H9 (cell line): ENCODE measurements at regions not wholly inside any gene's neighbourhood (a gene's known extent, or its start where the extent isn't known, plus 50 kb on each side); places are given as distances from the start of the nearest gene placed in this dataset.

ENCODE experiments used
- DNase-seq: peaks from one replicate; pipeline ENCODE4 v3.0.0-alpha.2; 2017
- H2AFZ ChIP-seq: one replicate; pipeline ENCODE4 v1.6.1; 2013; ENCODE audit warnings: mild to moderate bottlenecking, low read length, control low read depth, moderate library complexity
- H2AK5ac ChIP-seq: 2 replicates; pipeline ENCODE4 v1.6.1; 2013; ENCODE audit warnings: low read length, control low read depth, mixed read lengths; ENCODE audit not compliant: insufficient read length
- H2BK120ac ChIP-seq: one replicate; pipeline ENCODE4 v1.6.1; 2013; ENCODE audit warnings: low read depth, mild to moderate bottlenecking, low read length, control low read depth, inconsistent platforms; ENCODE audit not compliant: poor library complexity, severe bottlenecking
- H2BK12ac ChIP-seq: 2 replicates; pipeline ENCODE4 v1.6.1; 2013; ENCODE audit warnings: low read length, control low read depth, mixed read lengths, low read depth; ENCODE audit not compliant: insufficient read length
- H2BK15ac ChIP-seq: 2 replicates; pipeline ENCODE4 v1.6.1; 2013; ENCODE audit warnings: low read depth, low read length, control low read depth
- H2BK20ac ChIP-seq: one replicate; pipeline ENCODE4 v1.6.1; 2013; ENCODE audit warnings: low read depth, mild to moderate bottlenecking, low read length, control low read depth, inconsistent platforms; ENCODE audit not compliant: poor library complexity, severe bottlenecking
- H2BK5ac ChIP-seq: 2 replicates; pipeline ENCODE4 v1.6.1; 2013; ENCODE audit warnings: low read length, control low read depth, mixed read lengths; ENCODE audit not compliant: insufficient read length
- H3K14ac ChIP-seq: 2 replicates; pipeline ENCODE4 v1.6.1; 2013; ENCODE audit warnings: low read length, control low read depth; ENCODE audit not compliant: insufficient read depth
- H3K18ac ChIP-seq: 2 replicates; pipeline ENCODE4 v1.6.1; 2013; ENCODE audit warnings: low read depth, mild to moderate bottlenecking, mixed read lengths, low read length, control low read depth; ENCODE audit not compliant: insufficient read length
- H3K23ac ChIP-seq: 2 replicates; pipeline ENCODE4 v1.6.1; 2013; ENCODE audit warnings: low read length, control low read depth, mixed read lengths, low read depth; ENCODE audit not compliant: insufficient read length
- H3K23me2 ChIP-seq: 2 replicates; pipeline ENCODE4 v1.6.1; 2013; ENCODE audit warnings: low read depth, mild to moderate bottlenecking, mixed read lengths, low read length, control low read depth; ENCODE audit not compliant: insufficient read length, poor library complexity, severe bottlenecking
- H3K27ac ChIP-seq: 2 replicates; pipeline ENCODE4 v1.5.1; 2013; ENCODE audit warnings: low read length, control low read depth, mixed read lengths, low read depth; ENCODE audit not compliant: insufficient read length
- H3K27me3 ChIP-seq: 2 replicates; pipeline ENCODE4 v1.6.1; 2013; ENCODE audit warnings: low read length, control low read depth, inconsistent platforms; ENCODE audit not compliant: insufficient read depth
- H3K4ac ChIP-seq: 2 replicates; pipeline ENCODE4 v1.6.1; 2013; ENCODE audit warnings: low read depth, mild to moderate bottlenecking, control low read depth, inconsistent platforms, low read length, moderate library complexity
- H3K4me1 ChIP-seq: 2 replicates; pipeline ENCODE4 v1.6.1; 2013; ENCODE audit warnings: low read length, control low read depth, inconsistent platforms; ENCODE audit not compliant: insufficient read depth
- H3K4me2 ChIP-seq: 2 replicates; pipeline ENCODE4 v1.6.1; 2013; ENCODE audit warnings: low read length, control low read depth, mixed read lengths; ENCODE audit not compliant: insufficient read length, insufficient read depth
- H3K56ac ChIP-seq: 2 replicates; pipeline ENCODE4 v1.6.1; 2013; ENCODE audit warnings: low read depth, mild to moderate bottlenecking, mixed read lengths, low read length, control low read depth; ENCODE audit not compliant: insufficient read length
- H3K79me1 ChIP-seq: 2 replicates; pipeline ENCODE4 v1.6.1; 2013; ENCODE audit warnings: low read depth, mild to moderate bottlenecking, moderate library complexity, low read length, control low read depth, inconsistent platforms; ENCODE audit not compliant: insufficient read depth, poor library complexity, severe bottlenecking
- H3K79me2 ChIP-seq: 2 replicates; pipeline ENCODE4 v1.6.1; 2013; ENCODE audit warnings: low read length, control low read depth, inconsistent platforms; ENCODE audit not compliant: insufficient read depth
- H3K9ac ChIP-seq: 2 replicates; pipeline ENCODE4 v1.6.1; 2013; ENCODE audit warnings: low read length, control low read depth, mixed read lengths; ENCODE audit not compliant: insufficient read length; ENCODE audit errors: extremely low read depth
- H3K9me3 ChIP-seq: one replicate; pipeline ENCODE4 v1.6.1; 2013; ENCODE audit warnings: low read depth, low read length, inconsistent platforms; ENCODE audit not compliant: control insufficient read depth
- H3T11ph ChIP-seq: one replicate; pipeline ENCODE4 v1.6.1; 2013; ENCODE audit warnings: mild to moderate bottlenecking, low read length, control low read depth, inconsistent platforms
- H4K20me1 ChIP-seq: one replicate; pipeline ENCODE4 v1.6.1; 2013; ENCODE audit not compliant: control insufficient read depth, insufficient read length, insufficient read depth
- H4K5ac ChIP-seq: 2 replicates; pipeline ENCODE4 v1.6.1; 2013; ENCODE audit warnings: low read depth, mild to moderate bottlenecking, mixed read lengths, low read length, control low read depth; ENCODE audit not compliant: insufficient read length
- H4K8ac ChIP-seq: replicated peaks from 2 replicates; pipeline ENCODE4 v1.6.1; 2013; ENCODE audit warnings: low read length, control low read depth, mixed read lengths, low read depth; ENCODE audit not compliant: insufficient read length
- H4K91ac ChIP-seq: 2 replicates; pipeline ENCODE4 v1.6.1; 2013; ENCODE audit warnings: low read depth, mild to moderate bottlenecking, moderate library complexity, mixed read lengths, low read length, control low read depth; ENCODE audit not compliant: insufficient read length
- H3K27ac Mint-ChIP-seq, 3 experiments: 2 replicates in 2 of 3; 3 replicates in 1 of 3; pipeline ENCODE4 v1.8.0; 2020 to 2021; ENCODE audit warnings: mixed read lengths in 3 of 3, mild to moderate bottlenecking in 1 of 3, moderate library complexity in 1 of 3
- H3K27me3 Mint-ChIP-seq: 2 replicates; pipeline ENCODE4 v1.8.0; 2021; ENCODE audit warnings: low read depth, mild to moderate bottlenecking, moderate library complexity, mixed read lengths
- H3K36me3 Mint-ChIP-seq, 3 experiments: 2 replicates in 2 of 3; 3 replicates in 1 of 3; pipeline ENCODE4 v1.8.0; 2020 to 2021; ENCODE audit warnings: low read depth in 3 of 3, mixed read lengths in 3 of 3; ENCODE audit not compliant: insufficient read depth in 1 of 3
- H3K4me1 Mint-ChIP-seq, 2 experiments: 2 replicates each; pipeline ENCODE4 v1.8.0; 2020; ENCODE audit warnings: mixed read lengths in 2 of 2
- H3K4me3 Mint-ChIP-seq, 2 experiments: 2 replicates in 1 of 2; 3 replicates in 1 of 2; pipeline ENCODE4 v1.8.0; 2020 to 2021; ENCODE audit warnings: mild to moderate bottlenecking in 2 of 2, mixed read lengths in 2 of 2, moderate library complexity in 1 of 2
- H3K9me3 Mint-ChIP-seq, 2 experiments: 2 replicates in 1 of 2; 3 replicates in 1 of 2; pipeline ENCODE4 v1.8.0; 2020; ENCODE audit warnings: mild to moderate bottlenecking in 2 of 2, mixed read lengths in 2 of 2, moderate library complexity in 1 of 2
- WGBS: extraction: QIAGEN DNeasy Blood & Tissue Kit; methylation state at CpG from one replicate; pipeline ENCODE4 v1.1.7; 2013; ENCODE audit warnings: missing lambda C conversion rate, low lambda C conversion rate, mixed read lengths; ENCODE audit not compliant: insufficient read length; ENCODE audit errors: extremely low coverage; 5-methylcytosine and 5-hydroxymethylcytosine counted together
- TF ChIP-seq, protein P1 (sequence below): fragments of 200-600 bp; sonication (generic); conservative IDR thresholded peaks from 3 replicates; pipeline ENCODE4 v1.8.0; 2021; ENCODE audit warnings: antibody characterized with exemption, mild to moderate bottlenecking

DNA sequence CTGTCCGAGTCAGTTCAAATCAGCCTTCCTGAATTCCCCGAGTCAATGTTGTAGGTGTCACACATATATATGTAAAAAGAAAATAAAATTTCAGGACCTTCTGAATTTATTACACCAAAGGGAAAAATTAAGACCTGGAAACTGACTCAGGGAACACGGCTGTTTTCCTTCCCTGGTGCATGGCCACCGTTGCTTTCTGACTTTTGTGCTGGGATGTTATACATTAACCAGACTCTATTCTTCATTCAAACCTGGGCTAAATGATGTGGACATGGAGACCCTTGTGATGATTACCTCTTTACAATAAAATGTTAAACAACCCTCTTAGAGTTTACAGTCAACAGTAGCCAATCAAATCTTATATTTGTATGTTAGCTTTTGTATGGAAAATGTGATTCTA, 51.4 kb upstream of the PLEKHG1 start:
- Histone ChIP-seq H2AFZ (no peak overlapping the region), H4K91ac (no peak overlapping the region), H2BK120ac (no peak overlapping the region), H2BK12ac (no peak overlapping the region), H2AK5ac (no peak overlapping the region), H3K14ac (no peak overlapping the region), H3K79me1 (no peaks in the 10 kb centered on the region), H3K79me2 (no peaks in the 10 kb centered on the region), H3K4me1 (no peaks in the 10 kb centered on the region), H3K23me2 (no peaks in the 10 kb centered on the region), H2BK20ac (no peak overlapping the region), H3K4ac (no peak overlapping the region), H3T11ph (no peak overlapping the region), H4K5ac (no peak overlapping the region), H3K9me3 (no peaks in the 10 kb centered on the region), H4K20me1 (no peaks in the 10 kb centered on the region), H3K23ac (no peak overlapping the region), H3K27ac (no peak overlapping the region), H2BK5ac (no peak overlapping the region), H4K8ac (no peak overlapping the region), H2BK15ac (no peak overlapping the region), H3K56ac (no peak overlapping the region), H3K4me2 (no peak overlapping the region), H3K27me3 (no peaks in the 10 kb centered on the region), H3K18ac (no peak overlapping the region), H3K9ac (no peak overlapping the region)
- H3K9me3 Mint-ChIP-seq = peaks cover 0 to 2% of the 10 kb centered on the region in 2 experiments; a peak in 1 of 5 replicates
- H3K4me3 Mint-ChIP-seq = no peak overlapping the region
- peaks cover 4 to 5% of the 10 kb centered on the region in 2 experiments; a peak in 3 of 4 replicates for H3K4me1 Mint-ChIP-seq
- TF ChIP-seq, protein P1, sequence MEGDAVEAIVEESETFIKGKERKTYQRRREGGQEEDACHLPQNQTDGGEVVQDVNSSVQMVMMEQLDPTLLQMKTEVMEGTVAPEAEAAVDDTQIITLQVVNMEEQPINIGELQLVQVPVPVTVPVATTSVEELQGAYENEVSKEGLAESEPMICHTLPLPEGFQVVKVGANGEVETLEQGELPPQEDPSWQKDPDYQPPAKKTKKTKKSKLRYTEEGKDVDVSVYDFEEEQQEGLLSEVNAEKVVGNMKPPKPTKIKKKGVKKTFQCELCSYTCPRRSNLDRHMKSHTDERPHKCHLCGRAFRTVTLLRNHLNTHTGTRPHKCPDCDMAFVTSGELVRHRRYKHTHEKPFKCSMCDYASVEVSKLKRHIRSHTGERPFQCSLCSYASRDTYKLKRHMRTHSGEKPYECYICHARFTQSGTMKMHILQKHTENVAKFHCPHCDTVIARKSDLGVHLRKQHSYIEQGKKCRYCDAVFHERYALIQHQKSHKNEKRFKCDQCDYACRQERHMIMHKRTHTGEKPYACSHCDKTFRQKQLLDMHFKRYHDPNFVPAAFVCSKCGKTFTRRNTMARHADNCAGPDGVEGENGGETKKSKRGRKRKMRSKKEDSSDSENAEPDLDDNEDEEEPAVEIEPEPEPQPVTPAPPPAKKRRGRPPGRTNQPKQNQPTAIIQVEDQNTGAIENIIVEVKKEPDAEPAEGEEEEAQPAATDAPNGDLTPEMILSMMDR = no peak
- no peaks in the 10 kb centered on the region; a peak in 1 of 7 replicates for H3K36me3 Mint-ChIP-seq
- no peak for DNase-seq
- no CpG with 5 or more reads among the region's 4 CpGs for WGBS
- no peak overlapping the region for H3K27ac Mint-ChIP-seq
- peaks cover 14% of the 10 kb centered on the region for H3K27me3 Mint-ChIP-seq
